A673 (cell line): ENCODE measurements at regions not wholly inside any gene's neighbourhood (a gene's known extent, or its start where the extent isn't known, plus 50 kb on each side); places are given as distances from the start of the nearest gene placed in this dataset.

ENCODE experiments used
- BruUV-seq: library from RNA; stranded (reverse); fragments of 400-500 nt; replicated peaks from 2 replicates; lab custom pipeline; 2021; lab: Mats Ljungman, UMichigan
- CTCF ChIA-PET: fragments of 300-600 bp; sonication (Branson Sonifier 250); formaldehyde crosslinking; loops from one replicate; lab custom pipeline; 2022; ENCODE audit warnings: antibody characterized with exemption; lab: Charles Lee
- POLR2A ChIA-PET: fragments of 300-600 bp; sonication (Branson Sonifier 250); formaldehyde crosslinking; loops from one replicate; lab custom pipeline; 2022; ENCODE audit warnings: antibody characterized with exemption; ENCODE audit not compliant: low non-redundant PET; lab: Charles Lee
- DNase-seq: peaks from one replicate; pipeline ENCODE4 v3.0.0-alpha.2; 2015; ENCODE audit warnings: low spot score
- H3K27ac ChIP-seq: fragments of 200-600 bp; sonication (generic); 2 replicates; pipeline ENCODE4 v1.5.1; 2016; ENCODE audit warnings: mixed run types, low read depth, mild to moderate bottlenecking, mixed read lengths, antibody characterized with exemption, low read length; ENCODE audit not compliant: poor library complexity, severe bottlenecking
- H3K27me3 ChIP-seq: fragments of 200-600 bp; sonication (generic); replicated peaks from 2 replicates; pipeline ENCODE4 v1.6.1; 2017; ENCODE audit warnings: mixed run types, low read depth, mild to moderate bottlenecking, mixed read lengths, antibody characterized with exemption, low read length; ENCODE audit not compliant: insufficient read depth, poor library complexity
- H3K36me3 ChIP-seq: fragments of 200-600 bp; sonication (generic); 2 replicates; pipeline ENCODE4 v1.6.1; 2016; ENCODE audit warnings: mixed run types, mild to moderate bottlenecking, mixed read lengths, antibody characterized with exemption, low read length; ENCODE audit not compliant: insufficient read depth, poor library complexity, severe bottlenecking
- H3K4me1 ChIP-seq: fragments of 200-600 bp; sonication (generic); 2 replicates; pipeline ENCODE4 v1.6.1; 2017; ENCODE audit warnings: mixed run types, mild to moderate bottlenecking, mixed read lengths, antibody characterized with exemption, low read length; ENCODE audit not compliant: insufficient read depth, poor library complexity, severe bottlenecking
- H3K4me3 ChIP-seq: fragments of 200-600 bp; sonication (generic); 2 replicates; pipeline ENCODE4 v1.5.1; 2016; ENCODE audit warnings: low read depth, mixed run types, mild to moderate bottlenecking, mixed read lengths, low read length; ENCODE audit not compliant: poor library complexity, severe bottlenecking
- H3K9me3 ChIP-seq: fragments of 200-600 bp; sonication (generic); 2 replicates; pipeline ENCODE4 v1.6.1; 2016; ENCODE audit warnings: mixed run types, low read depth, mild to moderate bottlenecking, mixed read lengths, antibody characterized with exemption, low read length; ENCODE audit not compliant: poor library complexity, severe bottlenecking
- CTCF ChIP-seq: fragments of 300-800, 200-600 bp; sonication (generic); conservative IDR thresholded peaks from 2 replicates; pipeline ENCODE4 v1.5.1; 2017; ENCODE audit warnings: low read depth, mild to moderate bottlenecking, antibody characterized with exemption, low read length, moderate library complexity, mixed read lengths
- EZH2 ChIP-seq: fragments of 200-600 bp; sonication (generic); IDR thresholded peaks from 2 replicates; pipeline ENCODE4 v1.6.1; 2017; ENCODE audit warnings: borderline replicate concordance, low read depth, mild to moderate bottlenecking, mixed read lengths, antibody characterized with exemption, low read length; ENCODE audit not compliant: poor library complexity, severe bottlenecking
- intact Hi-C: fragments of 100-400 bp; cut with micrococcal nuclease; formaldehyde crosslinking; loops from one replicate; pipeline ENCODE4 v1.10.0; 2022; ENCODE audit not compliant: unreplicated experiment

- no peak overlapping the region for H3K4me3 ChIP-seq
- no peaks in the 10 kb centered on the region for H3K4me1 ChIP-seq
- H3K27ac ChIP-seq = no peak overlapping the region
- CTCF ChIA-PET = no interaction called here
- no peaks in the 10 kb centered on the region for H3K27me3 ChIP-seq
- H3K9me3 ChIP-seq = peaks cover 8% of the 10 kb centered on the region
- POLR2A ChIA-PET = no interaction called here
- BruUV-seq = no TSS peak
- TF ChIP-seq CTCF (no peak), EZH2 (no peak)
- DNase-seq = no peak
- H3K36me3 ChIP-seq = no peaks in the 10 kb centered on the region
- intact Hi-C loops = no loop called here
These were observed 391.7 kb upstream of the TBX3 start for GRCh38 chr12:115075552-115076170.

DNA sequence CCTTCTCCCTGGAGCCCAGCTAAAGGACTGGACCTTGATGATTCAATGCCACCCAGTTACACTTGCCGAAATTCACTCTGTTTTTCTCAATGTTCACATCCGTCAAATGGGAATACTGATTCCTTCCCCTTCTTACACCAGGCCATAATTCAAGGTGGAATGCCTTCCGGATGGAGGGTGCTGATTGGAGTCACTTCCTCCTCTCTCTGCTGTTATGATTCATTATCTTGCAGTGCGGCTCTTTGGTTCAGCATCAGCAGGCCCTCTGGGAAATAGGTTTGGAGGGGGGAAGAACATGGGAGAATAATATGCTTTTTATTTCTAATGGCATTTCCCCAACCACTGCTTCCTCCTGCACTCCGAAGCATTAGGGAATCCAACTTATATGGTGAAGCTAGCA is 390.6 kb upstream of the TBX3 start:
- CTCF ChIA-PET = no interaction called here
- no TSS peak for BruUV-seq
- Histone ChIP-seq H3K27ac (no peak overlapping the region), H3K36me3 (no peaks in the 10 kb centered on the region), H3K27me3 (no peaks in the 10 kb centered on the region), H3K9me3 (peaks cover 8% of the 10 kb centered on the region), H3K4me3 (no peak overlapping the region), H3K4me1 (no peaks in the 10 kb centered on the region)
- POLR2A ChIA-PET = no interaction called here
- TF ChIP-seq EZH2 = no peak
- no peak for TF ChIP-seq CTCF
- DNase-seq = no peak
- intact Hi-C loops = no loop called here

GRCh38 chr12:115072712-115073111 is 388.7 kb upstream of the TBX3 start:
- no TSS peak for BruUV-seq
- Histone ChIP-seq H3K27me3 (no peaks in the 10 kb centered on the region), H3K4me1 (no peaks in the 10 kb centered on the region), H3K27ac (no peak overlapping the region), H3K9me3 (no peaks in the 10 kb centered on the region), H3K36me3 (no peaks in the 10 kb centered on the region), H3K4me3 (no peak overlapping the region)
- ChIA-PET CTCF (no interaction called here), POLR2A (no interaction called here)
- no peak for TF ChIP-seq EZH2
- no peak for TF ChIP-seq CTCF
- intact Hi-C loops = no loop called here
- DNase-seq = no peak
